ENCODE measurements at regions not wholly inside any gene's neighbourhood (a gene's known extent, or its start where the extent isn't known, plus 50 kb on each side); places are given as distances from the start of the nearest gene placed in this dataset.
"Not testable (repeated sequence)": the region's sequence is repeated elsewhere in the genome, so short reads cannot be mapped to it uniquely, and the experiment has no call there.

- no CpG with 5 or more reads among the region's 11 CpGs for WGBS, 2 donors
- H3K27me3 ChIP-seq; H3K4me1 ChIP-seq; DNase-seq; H3K4me3 ChIP-seq; H3K36me3 ChIP-seq; H3K27ac ChIP-seq; H3K9me3 ChIP-seq; intact Hi-C loops (cut with DNase I): not testable (repeated sequence)
Measured at GRCh38 chr15:84360902-84361301, 125.3 kb downstream of the GOLGA6L4 start.

DNA sequence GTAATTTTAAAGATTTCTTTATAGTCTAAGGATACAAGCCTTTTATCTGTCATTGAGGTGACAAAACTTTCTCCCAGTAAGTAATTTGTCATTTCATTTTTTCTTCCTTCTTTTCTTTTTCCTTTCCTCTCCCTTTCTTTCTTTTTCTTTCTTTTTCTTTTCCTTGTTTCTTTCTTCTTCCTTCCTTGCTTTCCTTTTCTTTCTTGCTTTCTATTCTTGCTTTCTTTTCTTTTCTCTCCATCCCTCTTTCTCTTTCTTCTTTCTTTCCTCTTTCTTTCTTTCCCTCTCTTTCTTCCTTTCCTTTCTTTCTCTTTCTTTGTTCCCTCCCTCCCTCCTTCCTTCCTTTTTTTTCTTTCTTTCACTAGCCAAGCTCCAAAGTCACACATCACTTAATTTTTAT, 148.8 kb downstream of the GOLGA6L4 start:
- DNase-seq; H3K9me3 ChIP-seq; H3K4me1 ChIP-seq; H3K4me3 ChIP-seq; H3K27ac ChIP-seq; H3K36me3 ChIP-seq; intact Hi-C loops (cut with DNase I); H3K27me3 ChIP-seq: not testable (repeated sequence)

DNA sequence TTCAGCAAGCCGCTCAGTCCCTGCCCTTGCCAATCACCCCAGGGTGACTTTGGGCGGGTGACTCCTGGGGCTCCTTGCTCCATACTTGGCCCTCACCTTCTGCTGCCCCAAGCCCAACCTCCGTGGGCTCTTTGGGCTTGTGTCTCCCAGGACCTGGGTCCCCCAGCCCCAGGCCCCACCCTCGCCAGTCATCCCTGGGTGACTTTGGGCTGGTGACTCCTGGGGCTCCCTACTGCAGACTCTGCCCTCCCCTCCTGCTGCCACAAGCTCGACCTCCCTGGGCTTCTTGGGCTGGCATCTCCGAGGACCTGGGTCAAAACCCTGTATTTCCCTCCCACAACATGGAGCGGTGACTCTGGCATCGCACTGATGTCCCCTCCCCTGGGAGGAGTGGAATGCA, 151.5 kb downstream of the GOLGA6L4 start:
- no peak for DNase-seq
- Histone ChIP-seq H3K4me3 (no peak overlapping the region), H3K27ac (no peak overlapping the region), H3K27me3 (no peaks in the 10 kb centered on the region), H3K4me1 (peaks cover 0 to 4% (median 0%) of the 10 kb centered on the region in 3 donors), H3K9me3 (no peaks in the 10 kb centered on the region), H3K36me3 (no peaks in the 10 kb centered on the region)
- intact Hi-C loops (cut with DNase I) = no loop called here
- no peak for TF ChIP-seq POLR2A (IDR thresholded peaks at IDR 0.05)
- TF ChIP-seq, protein P1, sequence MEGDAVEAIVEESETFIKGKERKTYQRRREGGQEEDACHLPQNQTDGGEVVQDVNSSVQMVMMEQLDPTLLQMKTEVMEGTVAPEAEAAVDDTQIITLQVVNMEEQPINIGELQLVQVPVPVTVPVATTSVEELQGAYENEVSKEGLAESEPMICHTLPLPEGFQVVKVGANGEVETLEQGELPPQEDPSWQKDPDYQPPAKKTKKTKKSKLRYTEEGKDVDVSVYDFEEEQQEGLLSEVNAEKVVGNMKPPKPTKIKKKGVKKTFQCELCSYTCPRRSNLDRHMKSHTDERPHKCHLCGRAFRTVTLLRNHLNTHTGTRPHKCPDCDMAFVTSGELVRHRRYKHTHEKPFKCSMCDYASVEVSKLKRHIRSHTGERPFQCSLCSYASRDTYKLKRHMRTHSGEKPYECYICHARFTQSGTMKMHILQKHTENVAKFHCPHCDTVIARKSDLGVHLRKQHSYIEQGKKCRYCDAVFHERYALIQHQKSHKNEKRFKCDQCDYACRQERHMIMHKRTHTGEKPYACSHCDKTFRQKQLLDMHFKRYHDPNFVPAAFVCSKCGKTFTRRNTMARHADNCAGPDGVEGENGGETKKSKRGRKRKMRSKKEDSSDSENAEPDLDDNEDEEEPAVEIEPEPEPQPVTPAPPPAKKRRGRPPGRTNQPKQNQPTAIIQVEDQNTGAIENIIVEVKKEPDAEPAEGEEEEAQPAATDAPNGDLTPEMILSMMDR (IDR thresholded peaks at IDR 0.05) = no peak
- 54 to 57% methylated on average over 4 to 6 of the region's 8 CpGs for whole genome bisulfite sequencing, 2 donors

DNA sequence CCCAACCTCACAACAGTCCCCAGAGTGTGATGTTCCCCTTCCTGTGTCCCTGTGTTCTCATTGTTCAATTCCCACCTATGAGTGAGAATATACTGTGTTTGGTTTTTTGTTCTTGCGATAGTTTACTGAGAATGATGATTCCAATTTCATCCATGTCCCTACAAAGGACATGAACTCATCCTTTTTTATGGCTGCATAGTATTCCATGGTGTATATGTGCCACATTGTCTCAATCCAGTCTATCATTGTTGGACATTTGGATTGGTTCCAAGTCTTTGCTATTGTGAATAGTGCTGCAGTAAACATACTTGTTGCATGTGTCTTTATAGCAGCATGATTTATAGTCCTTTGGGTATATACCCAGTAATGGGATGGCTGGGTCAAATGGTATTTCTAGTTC, 152.6 kb downstream of the GOLGA6L4 start:
- intact Hi-C loops (cut with DNase I); H3K27me3 ChIP-seq; DNase-seq; H3K4me1 ChIP-seq; H3K36me3 ChIP-seq; H3K4me3 ChIP-seq; H3K9me3 ChIP-seq; H3K27ac ChIP-seq: not testable (repeated sequence)
- 90 to 100% methylated on average over 1 of the region's 1 CpG for WGBS, 2 donors

GRCh38 chr15:84388638-84389037, 153.1 kb downstream of the GOLGA6L4 start:
- H3K27me3 ChIP-seq; intact Hi-C loops (cut with DNase I); H3K36me3 ChIP-seq; H3K4me3 ChIP-seq; H3K27ac ChIP-seq; H3K4me1 ChIP-seq; DNase-seq; H3K9me3 ChIP-seq: not testable (repeated sequence)
- 47 to 55% methylated on average over 1 of the region's 2 CpGs for WGBS, 2 donors

- intact Hi-C loops (cut with DNase I); H3K9me3 ChIP-seq; H3K4me3 ChIP-seq; H3K27ac ChIP-seq; H3K36me3 ChIP-seq; H3K27me3 ChIP-seq; DNase-seq; H3K4me1 ChIP-seq: not testable (repeated sequence)
- WGBS, 2 donors = 50 to 66% methylated on average over 4 of the region's 4 CpGs
Measured at GRCh38 chr15:84390324-84390723, 154.8 kb downstream of the GOLGA6L4 start.

- DNase-seq = no peak
- Histone ChIP-seq H3K9me3 (no peaks in the 10 kb centered on the region), H3K27me3 (no peaks in the 10 kb centered on the region), H3K36me3 (no peaks in the 10 kb centered on the region), H3K4me1 (peaks cover 0 to 4% (median 0%) of the 10 kb centered on the region in 3 donors), H3K27ac (no peak overlapping the region), H3K4me3 (no peak overlapping the region)
- no peak for TF ChIP-seq POLR2A (IDR thresholded peaks at IDR 0.05)
- TF ChIP-seq, protein P1 (IDR thresholded peaks at IDR 0.05) = no peak
- 36 to 89% methylated on average over 1 to 3 of the region's 3 CpGs for WGBS, 2 donors
- intact Hi-C loops (cut with DNase I) = no loop called here
Measured at GRCh38 chr15:84391191-84391590, 155.6 kb downstream of the GOLGA6L4 start.

DNA sequence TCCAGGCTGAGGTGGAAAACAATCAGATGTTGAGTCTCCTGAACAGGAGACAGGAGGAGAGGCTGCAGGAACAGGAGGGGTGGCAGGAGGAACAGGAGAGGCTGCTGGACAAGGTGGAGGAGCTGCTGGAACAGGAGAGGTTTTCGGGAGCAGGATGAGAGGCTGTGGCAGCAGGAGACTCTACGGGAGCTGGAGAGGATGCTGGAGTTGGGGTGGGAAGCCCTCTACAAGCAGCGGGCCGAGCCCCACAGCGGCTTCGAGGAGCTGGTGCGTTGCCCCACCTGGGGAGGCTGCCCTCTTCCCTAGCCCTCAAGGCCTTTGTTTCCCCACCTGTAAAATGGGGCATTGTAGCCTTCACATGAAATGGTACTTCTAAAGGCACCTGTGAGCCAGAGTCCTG, 156.4 kb downstream of the GOLGA6L4 start:
- intact Hi-C loops (cut with DNase I); H3K4me3 ChIP-seq; H3K27ac ChIP-seq; DNase-seq; H3K36me3 ChIP-seq; H3K27me3 ChIP-seq; H3K4me1 ChIP-seq; H3K9me3 ChIP-seq: not testable (repeated sequence)
- WGBS, 2 donors = 86 to 89% methylated on average over 5 to 6 of the region's 7 CpGs

DNA sequence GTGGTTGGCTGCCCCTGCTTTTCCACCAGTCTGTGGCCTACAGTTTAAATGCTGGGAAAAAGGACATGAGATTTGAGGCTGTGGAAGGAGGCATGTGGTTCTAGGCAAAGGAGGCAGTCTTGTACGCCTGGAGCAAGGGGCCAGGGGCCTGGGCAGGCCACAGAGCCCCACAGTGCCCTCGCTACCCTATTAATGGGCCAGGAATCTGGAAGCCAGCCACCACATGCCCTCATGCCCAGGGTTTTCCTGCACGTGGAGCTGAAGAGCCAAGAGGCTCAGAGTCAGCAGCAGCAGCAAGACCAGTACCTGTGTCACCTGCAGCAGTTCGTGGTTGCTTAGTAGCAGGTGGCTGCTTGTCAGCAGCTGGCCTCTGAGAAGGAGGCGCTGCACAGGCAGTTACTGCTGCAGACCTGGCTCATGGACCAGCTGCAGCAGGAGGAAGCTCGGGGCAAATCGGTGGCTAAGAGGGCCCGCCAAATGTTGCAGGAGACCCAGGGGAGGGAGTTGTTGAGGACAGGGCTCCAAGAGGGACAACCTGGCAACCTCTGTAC, 157.9 kb downstream of the GOLGA6L4 start:
- H3K27ac ChIP-seq; H3K36me3 ChIP-seq; intact Hi-C loops (cut with DNase I); DNase-seq; H3K4me1 ChIP-seq; H3K9me3 ChIP-seq; H3K4me3 ChIP-seq; H3K27me3 ChIP-seq: not testable (repeated sequence)
- 62 to 76% methylated on average over 2 to 5 of the region's 8 CpGs for WGBS, 2 donors

DNA sequence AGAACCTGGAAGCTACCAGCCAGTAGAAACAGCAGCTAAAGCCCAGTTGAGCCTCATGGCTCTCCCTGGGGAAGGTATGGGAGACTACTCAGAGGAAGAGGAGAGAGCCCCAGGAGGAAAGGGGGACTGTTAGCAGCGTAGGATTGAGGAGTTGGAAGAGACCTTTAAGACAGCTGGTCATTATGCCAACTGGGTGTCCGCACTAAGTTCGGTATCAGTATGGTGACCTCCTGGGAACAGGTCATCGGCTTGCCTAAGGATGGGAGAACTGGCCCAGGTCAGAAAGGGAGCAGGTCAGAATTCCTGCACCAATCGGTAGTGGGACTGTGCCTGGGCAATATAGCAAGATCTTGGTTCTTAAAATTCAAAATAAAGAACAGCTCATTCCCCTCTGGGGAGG, 158.4 kb downstream of the GOLGA6L4 start:
- H3K4me1 ChIP-seq; H3K9me3 ChIP-seq; H3K36me3 ChIP-seq; DNase-seq; intact Hi-C loops (cut with DNase I); H3K27ac ChIP-seq; H3K4me3 ChIP-seq; H3K27me3 ChIP-seq: not testable (repeated sequence)
- 90% methylated on average over 2 of the region's 5 CpGs; no CpG with 5 or more reads in 1 of the 2 donors for WGBS, 2 donors

DNA sequence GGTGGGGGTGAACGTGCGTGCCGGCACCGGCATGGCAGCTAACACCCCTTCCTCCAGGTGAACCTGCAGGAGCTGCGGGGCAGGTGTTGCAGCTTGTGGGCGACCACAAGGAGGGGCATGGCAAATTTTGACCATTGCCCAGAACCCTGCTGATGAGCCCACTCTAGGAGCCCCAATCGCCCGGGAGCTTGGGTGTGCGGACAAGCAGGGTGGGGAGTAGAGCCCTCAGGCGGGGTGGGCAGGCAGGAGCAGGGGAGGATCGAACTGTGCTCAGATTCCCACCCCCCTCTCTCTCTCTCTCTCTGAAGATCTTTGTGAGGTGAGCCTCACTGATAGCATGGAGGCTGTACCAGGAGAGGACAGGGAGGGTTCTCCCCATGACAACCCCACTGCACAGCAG, 159.8 kb downstream of the GOLGA6L4 start:
- intact Hi-C loops (cut with DNase I); H3K27ac ChIP-seq; DNase-seq; H3K36me3 ChIP-seq; H3K4me1 ChIP-seq; H3K9me3 ChIP-seq; H3K27me3 ChIP-seq; H3K4me3 ChIP-seq: not testable (repeated sequence)
- WGBS, 2 donors = 67% methylated on average over 3 of the region's 11 CpGs; no CpG with 5 or more reads in 1 of the 2 donors

- intact Hi-C loops (cut with DNase I); H3K36me3 ChIP-seq; H3K27ac ChIP-seq; DNase-seq; H3K27me3 ChIP-seq; H3K4me3 ChIP-seq; H3K4me1 ChIP-seq; H3K9me3 ChIP-seq: not testable (repeated sequence)
- 95% methylated on average over 3 of the region's 6 CpGs; no CpG with 5 or more reads in 1 of the 2 donors for WGBS, 2 donors
Measured at GRCh38 chr15:84395881-84396280, 160.3 kb downstream of the GOLGA6L4 start.

All from esophagus squamous epithelium (tissue), 5 donors.